HG02678 (cell line): ENCODE measurements at regions not wholly inside any gene's neighbourhood (a gene's known extent, or its start where the extent isn't known, plus 50 kb on each side); places are given as distances from the start of the nearest gene placed in this dataset.

Experiments
- ATAC-seq: cut with Tn5 transposase; IDR thresholded peaks from one replicate; pipeline ENCODE4 v1.9.1; 2021; ENCODE audit warnings: mild to moderate bottlenecking, moderate library complexity; ENCODE audit not compliant: unreplicated experiment

- no peak for ATAC-seq
Measured at GRCh38 chr13:89269737-89270136, 1598.6 kb downstream of the SLITRK5 start.

DNA sequence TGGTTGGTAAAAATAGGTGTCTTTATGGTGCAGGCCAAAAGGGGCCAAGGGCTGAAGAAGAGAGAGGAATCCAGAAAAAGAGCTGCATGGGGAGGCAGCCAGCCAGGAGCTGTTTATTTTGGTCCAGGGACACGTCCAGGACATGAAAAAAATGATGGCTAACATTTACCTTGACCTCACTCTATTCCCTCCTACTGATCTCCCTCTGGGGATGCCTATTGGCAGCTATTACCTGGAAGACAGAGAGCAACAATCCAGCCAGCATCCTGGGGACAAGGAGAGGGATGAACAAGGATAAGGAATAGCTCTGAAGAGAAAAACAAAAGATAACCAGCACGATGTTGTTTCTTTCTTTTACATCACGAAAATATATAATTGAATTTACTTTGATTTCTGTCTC is 1599.6 kb downstream of the SLITRK5 start:
- no peak for ATAC-seq

GRCh38 chr13:89279374-89279773 is 1608.2 kb downstream of the SLITRK5 start:
- no peak for ATAC-seq

DNA sequence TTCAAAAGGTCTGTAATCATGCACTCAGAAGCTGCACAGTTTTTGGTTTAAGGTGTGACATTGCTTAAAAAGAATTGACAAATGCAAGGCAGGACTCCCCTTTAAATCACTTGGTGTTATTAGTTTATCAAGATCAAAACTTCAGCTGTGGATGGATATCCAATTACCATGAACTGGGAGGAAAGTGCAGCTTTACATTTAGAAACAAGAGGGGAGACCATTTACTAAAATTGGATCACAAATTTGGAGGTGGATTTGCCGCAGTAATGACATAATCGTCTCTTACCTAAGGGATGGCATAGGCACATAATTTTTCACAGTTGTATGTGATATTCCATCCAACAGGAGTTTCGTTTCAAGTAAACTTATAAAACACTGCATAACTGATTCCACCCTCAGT is 1610.2 kb downstream of the SLITRK5 start:
- ATAC-seq, result no peak

GRCh38 chr13:89282241-89282640 is 1611.1 kb downstream of the SLITRK5 start:
- ATAC-seq, result no peak

DNA sequence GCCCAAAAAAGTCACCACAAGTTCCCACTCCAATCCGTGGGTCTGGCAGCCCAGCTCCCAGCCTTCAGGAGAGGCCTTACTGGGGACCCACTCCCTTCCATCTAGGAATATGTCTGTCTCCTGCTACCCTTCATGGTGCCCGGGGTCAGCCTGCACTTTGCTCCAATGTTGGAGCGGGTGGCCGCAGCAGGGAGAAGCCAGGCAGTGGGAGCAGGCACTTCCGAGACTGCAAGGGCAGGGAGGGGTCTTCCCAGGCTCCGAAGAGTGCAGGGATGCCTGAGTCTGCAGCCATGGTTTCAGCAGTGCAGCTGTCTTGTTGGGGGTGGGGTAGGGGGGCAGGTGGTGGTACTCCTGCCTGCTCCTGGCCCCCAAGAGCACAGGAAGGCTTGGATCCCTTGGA is 1616.2 kb downstream of the SLITRK5 start:
- no peak for ATAC-seq

DNA sequence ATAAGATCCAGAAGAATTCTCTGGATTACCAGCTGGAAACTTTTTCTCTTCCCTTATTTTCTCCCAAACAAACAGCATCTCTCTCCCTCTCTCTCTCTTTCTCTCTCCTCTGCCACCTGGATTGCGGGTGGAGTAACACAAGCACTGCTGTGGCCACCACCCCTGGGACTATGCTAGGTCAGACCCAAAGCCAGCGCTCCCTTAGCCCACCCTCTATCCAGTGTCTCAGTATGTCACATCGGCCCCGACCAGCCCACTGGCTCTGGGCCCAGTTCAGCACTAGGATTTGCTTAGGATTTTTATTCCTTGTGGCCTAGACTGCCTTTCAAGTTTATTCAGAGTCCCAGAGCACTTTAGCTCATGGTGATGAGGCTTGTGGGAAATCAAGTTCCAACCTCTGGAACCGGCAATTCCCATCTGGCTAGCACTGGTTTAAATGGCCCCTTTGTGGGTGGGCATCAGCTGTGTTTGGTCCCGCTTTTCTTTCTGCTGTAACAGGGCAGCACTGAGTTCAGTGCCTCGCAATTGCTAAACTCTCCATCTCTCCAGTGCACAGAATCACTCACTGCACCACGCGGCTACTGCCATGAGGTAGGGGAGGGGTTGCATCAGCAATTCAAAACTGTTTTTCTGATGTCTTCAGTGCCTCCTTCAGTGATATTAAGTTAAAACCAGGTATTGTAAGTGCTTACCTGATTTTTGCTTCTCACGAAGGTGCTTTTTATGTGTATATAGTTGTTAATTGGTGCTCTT is 1623.1 kb downstream of the SLITRK5 start:
- no peak for ATAC-seq

DNA sequence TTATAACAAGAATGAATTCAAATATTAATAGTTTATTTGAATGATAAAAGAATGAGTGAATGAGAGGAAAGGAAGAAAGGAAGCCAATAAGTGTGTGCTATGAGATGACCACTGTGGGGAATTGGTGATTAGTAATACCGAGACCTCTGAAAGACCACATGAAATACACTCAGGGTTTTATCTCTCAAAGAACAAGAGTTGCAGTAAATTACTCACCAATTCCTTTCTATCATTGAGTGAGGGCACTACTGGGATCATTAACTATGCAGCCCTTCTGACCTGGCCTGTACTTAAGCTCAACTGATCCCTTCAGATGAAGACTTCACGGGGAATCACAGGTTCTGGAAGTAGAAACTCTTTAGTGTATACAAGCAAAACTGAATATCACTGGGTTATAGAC is 1636.1 kb downstream of the SLITRK5 start:
- ATAC-seq, result peak; percentile 68

DNA sequence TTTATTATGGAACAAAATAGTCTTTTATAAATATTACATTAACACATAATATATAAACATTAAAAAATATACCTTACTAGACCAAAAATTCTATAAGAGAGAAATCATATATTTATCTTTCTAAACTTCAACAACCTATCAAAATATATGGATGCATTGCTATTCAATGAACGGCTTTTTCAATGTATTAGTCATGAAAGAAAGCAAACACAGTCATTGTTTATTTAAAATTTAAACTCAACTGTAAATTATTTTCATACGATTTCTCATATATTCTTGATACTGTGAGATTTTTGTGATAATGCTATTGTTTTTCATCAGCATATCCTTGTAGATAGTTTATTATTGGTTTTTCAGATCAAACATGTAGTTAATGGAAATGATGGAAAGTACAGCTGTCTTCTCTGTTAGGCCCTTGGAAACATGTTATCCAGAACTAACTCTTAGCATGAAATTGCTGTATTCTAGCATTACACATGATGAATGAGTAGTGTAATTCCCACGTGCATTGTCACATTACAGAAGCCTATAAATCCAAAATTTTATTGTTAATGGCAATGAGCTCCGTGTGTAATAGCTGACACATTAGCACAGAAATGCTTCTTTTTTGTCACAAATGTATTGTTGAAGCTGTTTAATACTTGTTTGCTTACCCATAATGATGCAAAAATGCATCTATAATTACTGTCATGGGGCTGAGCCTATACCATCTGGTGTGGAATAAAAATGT is 1639.9 kb downstream of the SLITRK5 start:
- ATAC-seq, result no peak

DNA sequence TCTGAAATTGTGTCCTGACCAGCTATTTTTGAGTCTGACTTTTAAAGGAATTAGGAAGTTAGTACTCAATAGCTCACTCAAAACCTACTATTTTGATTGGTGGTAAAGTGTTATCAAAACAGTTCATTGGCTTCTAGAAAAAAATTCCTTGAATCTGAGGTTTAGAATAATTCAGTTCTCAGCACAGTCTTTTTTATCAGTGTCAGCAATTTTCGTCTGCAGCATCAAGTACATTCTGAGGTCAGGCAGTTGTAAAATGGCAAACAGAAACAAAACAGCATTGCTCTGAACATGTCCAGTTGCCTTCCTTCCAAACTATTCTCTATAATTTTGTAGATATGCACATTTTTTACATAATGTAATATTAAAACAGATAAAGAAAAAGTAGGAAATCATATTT is 1644.1 kb downstream of the SLITRK5 start:
- no peak for ATAC-seq

- no peak for ATAC-seq
Measured at GRCh38 chr13:89322466-89322865, 1651.3 kb downstream of the SLITRK5 start.

DNA sequence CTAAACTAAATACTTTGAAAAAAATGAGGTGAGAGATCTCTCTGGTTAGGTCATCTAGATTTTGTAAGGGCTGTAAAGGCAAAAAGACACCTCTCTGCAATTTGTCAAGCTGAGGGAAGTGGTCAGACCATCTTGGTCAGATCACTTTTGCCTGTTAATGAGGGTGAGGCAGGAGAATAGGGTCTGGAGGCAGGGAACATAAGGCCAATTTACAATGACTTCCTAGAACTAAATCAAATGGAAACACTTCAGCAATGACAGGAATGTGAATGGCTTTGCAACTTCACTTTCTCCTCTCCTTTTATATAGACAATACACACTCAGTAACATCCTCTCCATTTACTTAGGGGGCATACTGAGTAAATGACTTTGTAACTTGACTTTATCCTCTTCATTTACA is 1653.4 kb downstream of the SLITRK5 start:
- no peak for ATAC-seq

DNA sequence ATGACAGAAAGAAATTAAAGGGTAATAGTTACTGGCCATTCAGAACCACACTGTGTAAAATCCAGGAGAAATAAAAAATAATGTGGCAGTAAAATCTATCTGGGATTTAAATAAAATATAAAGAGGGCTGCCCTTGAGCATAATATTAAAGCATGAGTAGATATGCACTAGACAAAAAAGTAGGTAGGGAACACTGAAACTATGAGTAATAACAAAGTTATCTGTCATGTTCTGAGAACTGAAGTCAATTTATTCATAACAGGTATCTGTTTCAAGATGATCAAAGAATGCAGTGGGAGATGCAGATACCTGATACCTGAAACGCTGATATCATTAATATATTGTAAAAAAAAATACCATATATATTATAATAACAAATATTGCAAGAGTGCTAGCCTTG is 1672.0 kb downstream of the SLITRK5 start:
- ATAC-seq, result no peak

GRCh38 chr13:89352384-89352783 is 1681.2 kb downstream of the SLITRK5 start:
- ATAC-seq, result no peak

DNA sequence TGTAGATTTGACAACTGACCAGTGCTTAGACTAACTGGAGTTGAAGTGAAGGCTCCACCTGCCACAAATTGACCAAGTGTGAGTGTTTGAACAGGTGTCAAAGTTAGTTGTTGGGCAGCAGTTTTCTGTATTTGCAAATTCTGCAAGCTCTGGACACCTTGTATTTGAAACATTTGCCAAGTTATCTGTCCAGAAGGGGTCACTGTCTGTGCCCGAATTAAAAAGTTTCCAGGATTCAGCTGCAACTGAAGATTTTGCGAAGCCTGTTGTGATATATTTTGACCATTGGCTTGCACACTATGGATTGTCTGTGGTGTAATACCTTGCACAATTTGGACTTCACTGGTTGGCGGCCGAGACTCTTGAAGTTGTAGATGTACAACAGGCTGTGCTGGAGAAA is 1690.7 kb downstream of the SLITRK5 start:
- no peak for ATAC-seq

DNA sequence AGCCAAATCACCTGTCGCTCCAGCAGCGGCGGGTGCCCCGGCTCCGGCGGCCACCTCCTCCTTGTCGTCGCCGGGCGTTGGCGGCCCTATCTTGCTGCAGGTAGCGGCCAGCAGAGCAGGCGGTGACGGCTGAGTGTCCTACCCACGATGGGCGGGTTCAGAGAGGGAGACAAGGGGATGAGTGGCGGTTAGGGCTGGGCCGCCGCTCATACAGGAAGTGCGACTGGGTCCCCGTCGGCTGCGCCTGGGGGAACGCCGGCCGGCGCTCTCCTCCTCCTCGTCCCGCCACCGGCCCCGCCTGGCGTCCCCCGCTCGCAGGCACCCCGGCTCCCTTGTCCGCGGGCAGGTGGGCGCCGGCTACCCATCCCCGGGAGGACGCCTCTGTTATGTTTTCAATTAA is 1692.0 kb downstream of the SLITRK5 start:
- no peak for ATAC-seq

- ATAC-seq, result no peak
Measured at GRCh38 chr13:89372193-89372592, 1701.0 kb downstream of the SLITRK5 start.

- no peak for ATAC-seq
Measured at GRCh38 chr13:89375839-89376238, 1704.7 kb downstream of the SLITRK5 start.

DNA sequence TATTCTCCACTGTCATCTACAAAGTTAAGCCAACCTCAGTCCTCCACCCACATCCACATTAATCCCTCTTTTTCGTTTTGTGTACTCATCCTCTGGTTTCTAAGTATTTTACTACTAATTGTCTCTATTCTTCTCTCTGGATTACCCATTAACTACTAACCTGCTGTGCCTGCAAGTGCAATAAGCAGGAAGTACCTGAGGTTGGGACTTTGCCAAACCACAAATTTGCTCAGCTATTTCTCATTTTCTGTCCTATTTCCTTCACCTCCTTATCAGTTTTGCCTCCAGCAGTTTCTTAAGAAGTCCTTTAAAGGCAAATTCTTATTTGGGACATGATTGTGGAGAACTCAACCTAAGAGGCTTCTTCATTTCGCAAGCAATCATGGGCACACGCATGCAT is 1708.9 kb downstream of the SLITRK5 start:
- ATAC-seq, result no peak

DNA sequence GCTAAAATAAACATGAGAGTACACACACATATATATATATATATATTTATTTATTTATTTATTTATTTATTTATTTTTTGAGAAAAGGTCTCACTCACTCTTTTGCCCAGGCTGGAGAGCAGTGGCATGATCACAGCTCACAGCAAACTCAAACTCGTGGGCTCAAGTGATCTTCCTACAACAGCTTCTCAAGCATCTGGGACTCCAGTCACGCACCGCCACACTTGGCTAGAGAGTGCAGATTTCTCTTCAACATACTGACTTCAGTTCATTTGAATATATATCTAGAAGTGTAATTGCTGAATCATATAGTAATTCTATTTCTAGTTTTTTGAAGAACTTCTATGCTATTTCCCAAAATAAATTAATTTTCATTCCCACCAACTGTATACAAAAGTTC is 1711.8 kb downstream of the SLITRK5 start:
- no peak for ATAC-seq

GRCh38 chr13:89383891-89384290 is 1712.7 kb downstream of the SLITRK5 start:
- no peak for ATAC-seq

DNA sequence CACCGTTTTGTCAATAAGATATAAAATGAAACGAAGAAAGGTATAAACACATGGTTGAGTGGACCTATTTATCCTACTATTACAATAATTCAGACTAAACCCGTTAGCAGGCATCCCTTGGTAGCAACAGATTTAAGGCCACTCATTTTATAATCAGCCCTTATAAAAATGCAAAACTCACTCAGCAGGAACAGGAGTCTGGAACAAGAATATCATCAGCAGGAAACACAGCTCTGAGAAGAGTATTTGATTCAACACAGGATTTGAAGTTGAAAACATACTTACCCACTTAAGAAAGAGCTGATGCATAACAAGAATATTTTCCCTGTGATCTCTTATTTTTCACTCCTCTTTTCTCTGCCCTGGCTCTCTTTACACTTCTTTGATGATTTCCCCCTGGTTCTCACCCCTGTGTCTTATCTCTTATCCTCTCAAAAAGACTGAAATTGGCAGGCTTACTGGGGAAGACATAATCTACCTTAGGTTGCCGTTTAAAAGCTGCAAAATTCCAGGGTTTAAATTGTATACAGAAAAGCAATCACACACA is 1722.7 kb downstream of the SLITRK5 start:
- no peak for ATAC-seq
